K562 (cell line): ENCODE measurements at regions not wholly inside any gene's neighbourhood (a gene's known extent, or its start where the extent isn't known, plus 50 kb on each side); places are given as distances from the start of the nearest gene placed in this dataset.

ENCODE experiments used
- ATAC-seq: fragments of 200-7000 bp; cut with Tn5 transposase; 3 replicates; pipeline ENCODE4 v1.9.1; 2020; ENCODE audit warnings: moderate library complexity
- BruUV-seq: library from RNA; stranded (reverse); fragments of 400-500 nt; replicated peaks from 2 replicates; lab custom pipeline; 2021; lab: Mats Ljungman, UMichigan
- CTCF ChIA-PET: fragments of 300-600 bp; formaldehyde crosslinking; extraction: SDS; loops from one replicate; lab custom pipeline; 2021; ENCODE audit warnings: low intra/inter-chr PET ratio; lab: Yijun Ruan, JAX
- POLR2A ChIA-PET: fragments of 300-600, 350-650 bp; sonication (Branson Sonifier 250); formaldehyde crosslinking; extraction: SDS; loops from one replicate; lab custom pipeline; 2021; ENCODE audit warnings: antibody characterized with exemption, inconsistent platforms; lab: Yijun Ruan, JAX
- DNase-seq, 4 experiments: peaks; one replicate each; pipeline versions ENCODE4 v3.0.0 to v3.0.0-alpha.2; 2011 to 2018; ENCODE audit warnings: low spot score in 3 of 4, mixed read lengths in 3 of 4; ENCODE audit errors: extremely low read depth in 1 of 4
- FAIRE-seq: peaks from 2 replicates; lab custom pipeline; 2011; peaks lifted over from hg19 to GRCh38; lab: Jason Lieb, UNC
- H2AFZ ChIP-seq: 2 replicates; pipeline ENCODE4 v1.6.0; 2011; ENCODE audit warnings: low read depth, low read length, control low read depth, inconsistent platforms
- H3K27ac ChIP-seq: fragments of 200-600 bp; 3 replicates; pipeline ENCODE4 v1.8.0; 2011; ENCODE audit warnings: low read depth, mild to moderate bottlenecking, control low read depth, inconsistent platforms, low read length, moderate library complexity, mixed read lengths; ENCODE audit errors: extremely low read depth
- H3K27me3 ChIP-seq, 2 experiments: fragments of 300-600 bp in 1 of 2; 2 replicates in 1 of 2; 3 replicates in 1 of 2; pipeline versions ENCODE4 v1.6.0 to v1.8.0; 2011; ENCODE audit warnings: inconsistent platforms in 2 of 2, low read length in 2 of 2, mild to moderate bottlenecking in 1 of 2, mixed read lengths in 1 of 2, moderate library complexity in 1 of 2; ENCODE audit not compliant: control insufficient read depth in 2 of 2, insufficient read depth in 2 of 2
- H3K36me3 ChIP-seq: fragments of 300-600 bp; 3 replicates; pipeline ENCODE4 v1.8.0; 2011; ENCODE audit warnings: mild to moderate bottlenecking, low read length, inconsistent platforms; ENCODE audit not compliant: control insufficient read depth, insufficient read depth
- H3K4me1 ChIP-seq, 2 experiments: fragments of 200-600 bp in 1 of 2; replicated peaks in 1 of 2; 2 replicates in 1 of 2; 3 replicates in 1 of 2; pipeline versions ENCODE4 v1.5.1 to v1.8.0; 2011; ENCODE audit warnings: inconsistent platforms in 2 of 2, low read length in 2 of 2, mild to moderate bottlenecking in 1 of 2, mixed read lengths in 1 of 2, moderate library complexity in 1 of 2; ENCODE audit not compliant: control insufficient read depth in 2 of 2, insufficient read depth in 2 of 2
- H3K4me2 ChIP-seq: 2 replicates; pipeline ENCODE4 v1.6.1; 2011; ENCODE audit warnings: low read length, control low read depth, inconsistent platforms, mixed read lengths; ENCODE audit not compliant: insufficient read depth
- H3K4me3 ChIP-seq: fragments of 200-600 bp; sonication (generic), shearing (Covaris generic); 2 replicates; pipeline ENCODE4 v1.5.1; 2016; ENCODE audit warnings: control low read depth, inconsistent platforms
- H3K79me2 ChIP-seq: fragments of 200-600 bp; 3 replicates; pipeline ENCODE4 v1.8.0; 2011; ENCODE audit warnings: low read length, inconsistent platforms; ENCODE audit not compliant: control insufficient read depth, insufficient read depth
- H3K9ac ChIP-seq, 2 experiments: 2 replicates each; pipeline versions ENCODE4 v1.6.0 to v1.6.1; 2011; ENCODE audit warnings: low read depth in 2 of 2, low read length in 2 of 2, control low read depth in 1 of 2, inconsistent platforms in 1 of 2, mild to moderate bottlenecking in 1 of 2, mixed read lengths in 1 of 2; ENCODE audit not compliant: insufficient read depth in 1 of 2
- H3K9me1 ChIP-seq: one replicate; pipeline ENCODE4 v1.6.0; 2011; ENCODE audit warnings: inconsistent platforms, mild to moderate bottlenecking, low read length, moderate library complexity; ENCODE audit not compliant: control insufficient read depth, insufficient read depth
- H3K9me3 ChIP-seq: replicated peaks from 2 replicates; pipeline ENCODE4 v1.5.1; 2011; ENCODE audit warnings: low read depth, low read length, inconsistent platforms; ENCODE audit not compliant: control insufficient read depth, insufficient read depth
- H4K20me1 ChIP-seq: replicated peaks from 2 replicates; pipeline ENCODE4 v1.6.1; 2011; ENCODE audit warnings: low read length, inconsistent platforms, mixed read lengths; ENCODE audit not compliant: control insufficient read depth, insufficient read depth
- CHCHD3 ChIP-seq: fragments of 250-450 bp; sonication (Bioruptor Pico); IDR thresholded peaks from 2 replicates; pipeline ENCODE4 v2.1.2; 2022; ENCODE audit warnings: mild to moderate bottlenecking
- DDX20 ChIP-seq: fragments of 450-650 bp; IDR thresholded peaks from 2 replicates; pipeline ENCODE4 v1.6.1; 2016; ENCODE audit warnings: missing genetic modification characterization, low read depth, mild to moderate bottlenecking, missing compliant biosample characterization, moderate library complexity
- HDAC3 ChIP-seq: fragments of 450-650 bp; IDR thresholded peaks from 2 replicates; pipeline ENCODE4 v1.6.1; 2018; ENCODE audit warnings: borderline replicate concordance, mild to moderate bottlenecking, moderate library complexity; ENCODE audit not compliant: partially characterized antibody
- HNRNPLL ChIP-seq: fragments of 200-400 bp; formaldehyde crosslinking; IDR thresholded peaks from 2 replicates; pipeline ENCODE4 v1.6.1; 2017; ENCODE audit warnings: low read length, low read depth, mild to moderate bottlenecking; ENCODE audit not compliant: poor library complexity, severe bottlenecking
- KDM1A ChIP-seq, 2 experiments: fragments of 450-650 bp; IDR thresholded peaks; 2 replicates each; pipeline ENCODE4 v1.6.1; 2016; ENCODE audit warnings: mild to moderate bottlenecking in 2 of 2
- MAFG ChIP-seq: fragments of 450-650 bp; conservative IDR thresholded peaks from 2 replicates; pipeline ENCODE4 v1.6.1; 2016; ENCODE audit warnings: missing genetic modification characterization, missing compliant biosample characterization
- MXI1 ChIP-seq: IDR thresholded peaks from 2 replicates; pipeline ENCODE4 v1.6.1; 2011; ENCODE audit warnings: low read depth, mild to moderate bottlenecking, improper control_type of control experiment, low read length
- PBX2 ChIP-seq, 2 experiments: IDR thresholded peaks in 1 of 2; conservative IDR thresholded peaks in 1 of 2; 2 replicates each; pipeline ENCODE4 v1.6.1; 2016; ENCODE audit warnings: low read depth in 2 of 2, mild to moderate bottlenecking in 1 of 2, missing compliant biosample characterization in 1 of 2, missing genetic modification characterization in 1 of 2, moderate library complexity in 1 of 2
- RBBP5 ChIP-seq: fragments of 200-600 bp; sonication (generic); IDR thresholded peaks from 2 replicates; pipeline ENCODE4 v1.6.1; 2012; ENCODE audit warnings: borderline replicate concordance, mild to moderate bottlenecking, low read length, control low read depth, inconsistent platforms; ENCODE audit not compliant: insufficient read depth, poor library complexity, severe bottlenecking
- SIRT6 ChIP-seq: IDR thresholded peaks from one replicate; pipeline ENCODE4 v1.6.1; 2012; ENCODE audit warnings: low read depth, mild to moderate bottlenecking, control low read depth, inconsistent platforms, low read length, moderate library complexity
- STAT5B ChIP-seq: fragments of 250-450 bp; sonication (Bioruptor Pico); IDR thresholded peaks from 2 replicates; pipeline ENCODE4 v1.8.0; 2021; ENCODE audit warnings: mild to moderate bottlenecking, inconsistent platforms
- TCF7L2 ChIP-seq: fragments of 150-350 bp; IDR thresholded peaks from 2 replicates; pipeline ENCODE4 v1.6.1; 2016; ENCODE audit warnings: low read depth, mild to moderate bottlenecking, low read length, moderate library complexity
- ZC3H8 ChIP-seq: fragments of 450-650 bp; IDR thresholded peaks from 2 replicates; pipeline ENCODE4 v1.6.1; 2017
- ZNF165 ChIP-seq: fragments of 250-450 bp; sonication (Bioruptor Pico); IDR thresholded peaks from 2 replicates; pipeline ENCODE4 v1.4.0; 2020; ENCODE audit warnings: borderline replicate concordance
- ZNF253 ChIP-seq: fragments of 250-450 bp; sonication (Bioruptor Pico); conservative IDR thresholded peaks from 2 replicates; pipeline ENCODE4 v1.6.1; 2021; ENCODE audit warnings: mild to moderate bottlenecking
- ZNF589 ChIP-seq: fragments of 200-800 bp; sonication (Bioruptor generic); IDR thresholded peaks from 2 replicates; pipeline ENCODE4 v1.6.1; 2016; ENCODE audit warnings: low read depth, missing genetic modification characterization, missing compliant biosample characterization
- WGBS: fragments of 100-300 bp; shearing (Covaris generic); methylation state at CpG from one replicate; pipeline ENCODE4 v1.1.6; 2016; ENCODE audit warnings: low coverage, mixed read lengths; ENCODE audit not compliant: insufficient coverage; ENCODE audit errors: missing lambda C conversion rate; 5-methylcytosine and 5-hydroxymethylcytosine counted together
- in situ Hi-C: fragments of 300-500 bp; cut with MboI; formaldehyde crosslinking; loops from 4 replicates; pipeline ENCODE4 v1.15.0; 2018; ENCODE audit warnings: inconsistent platforms, mixed read lengths
- intact Hi-C: fragments of 100-400 bp; cut with micrococcal nuclease; formaldehyde crosslinking; loops from 2 replicates; pipeline ENCODE4 v1.14.2; 2022

GRCh38 chr12:87464565-87464964, 564.6 kb downstream of the C12orf50 start:
- H3K9me1 ChIP-seq: no peaks in the 10 kb centered on the region
- no peak overlapping the region for H3K4me3 ChIP-seq
- no TSS peak for BruUV-seq
- ATAC-seq: no peak
- peaks cover 2% of the 10 kb centered on the region; the same call in 1 of the 2 replicates for H3K9me3 ChIP-seq
- no peaks in the 10 kb centered on the region for H3K36me3 ChIP-seq
- no peaks in the 10 kb centered on the region for H4K20me1 ChIP-seq
- no peaks in the 10 kb centered on the region for H3K79me2 ChIP-seq
- H3K27ac ChIP-seq: no peak overlapping the region
- CTCF ChIA-PET: no interaction called here
- no peak overlapping the region for H2AFZ ChIP-seq
- TF ChIP-seq ZNF165 (no peak), ZNF253 (CRISPR knock-in tag) (no peak), MXI1 (no peak), PBX2 (CRISPR knock-in tag; IDR thresholded peaks at IDR 0.05; ENCODE audit: low read depth) (no peak), PBX2 (tag; conservative IDR thresholded peaks at IDR 0.05; ENCODE audit: low read depth) (no peak), ZC3H8 (no peak), TCF7L2 (no peak), ZNF589 (CRISPR knock-in tag) (no peak), STAT5B (CRISPR knock-in tag) (no peak), HNRNPLL (no peak), SIRT6 (no peak), MAFG (tag) (no peak), DDX20 (tag) (no peak), CHCHD3 (CRISPR knock-in tag) (no peak), HDAC3 (no peak), RBBP5 (no peak), KDM1A (IDR thresholded peaks at IDR 0.05) (no peak)
- H3K4me1 ChIP-seq: no peaks in the 10 kb centered on the region
- no peak overlapping the region for H3K4me2 ChIP-seq
- in situ Hi-C loops: no loop called here
- no peaks in the 10 kb centered on the region for H3K27me3 ChIP-seq
- 0% methylated on average over 1 of the region's 1 CpG for WGBS
- POLR2A ChIA-PET: no interaction called here
- no peak for FAIRE-seq
- no peak for DNase-seq
- intact Hi-C loops: no loop called here
- no peak overlapping the region for H3K9ac ChIP-seq
